ENCODE measurements at regions not wholly inside any gene's neighbourhood (a gene's known extent, or its start where the extent isn't known, plus 50 kb on each side); places are given as distances from the start of the nearest gene placed in this dataset.

GRCh38 chr7:157061979-157062378, 51.5 kb upstream of the MNX1 start:
- DNase-seq, result no peak

- DNase-seq, result no peak
Measured at GRCh38 chr7:157065046-157065445, 54.6 kb upstream of the MNX1 start.

GRCh38 chr7:157072361-157072760, 61.9 kb upstream of the MNX1 start:
- DNase-seq, result no peak

GRCh38 chr7:157073335-157073734, 62.9 kb upstream of the MNX1 start:
- peak; percentile 6 for DNase-seq

GRCh38 chr7:157073949-157074624, 63.6 kb upstream of the MNX1 start:
- DNase-seq, result no peak

- no peak for DNase-seq
Measured at GRCh38 chr7:157076466-157076865, 62.3 kb upstream of the UBE3C start.

- no peak for DNase-seq
Measured at GRCh38 chr7:157077021-157077420, 61.7 kb upstream of the UBE3C start.

GRCh38 chr7:157077986-157078644, 60.6 kb upstream of the UBE3C start:
- DNase-seq, result no peak

- DNase-seq, result no peak
Measured at GRCh38 chr7:157079116-157079515, 59.6 kb upstream of the UBE3C start.

- DNase-seq, result no peak
Measured at GRCh38 chr7:157080111-157080730, 58.5 kb upstream of the UBE3C start.

- DNase-seq, result no peak
Measured at GRCh38 chr7:157086508-157087187, 52.1 kb upstream of the UBE3C start.

- DNase-seq, result no peak
Measured at GRCh38 chr7:157087646-157088045, 51.1 kb upstream of the UBE3C start.

GRCh38 chr7:157088136-157088535, 50.6 kb upstream of the UBE3C start:
- no peak for DNase-seq

Measured in DMS79 treated with DMSO at 0.1 percent for 48 hours (cell line).